ENCODE measurements at regions not wholly inside any gene's neighbourhood (a gene's known extent, or its start where the extent isn't known, plus 50 kb on each side); places are given as distances from the start of the nearest gene placed in this dataset.

GRCh38 chr6:41429506-41430504, 94.4 kb downstream of the NCR2 start:
- no peak for DNase-seq

GRCh38 chr6:41430875-41431274, 95.5 kb downstream of the NCR2 start:
- no peak for DNase-seq

GRCh38 chr6:41432280-41432679, 96.9 kb downstream of the NCR2 start:
- no peak for DNase-seq

GRCh38 chr6:41434803-41435481, 99.5 kb downstream of the NCR2 start:
- no peak for DNase-seq

GRCh38 chr6:41437604-41438003, 102.2 kb downstream of the NCR2 start:
- no peak for DNase-seq

GRCh38 chr6:41438746-41439145, 103.3 kb downstream of the NCR2 start:
- DNase-seq = no peak

- DNase-seq = no peak
Measured at GRCh38 chr6:41439524-41440418, 104.4 kb downstream of the NCR2 start.

- DNase-seq = no peak
Measured at GRCh38 chr6:41440958-41441357, 105.2 kb upstream of the FOXP4 start.

- no peak for DNase-seq
Measured at GRCh38 chr6:41441598-41442351, 104.4 kb upstream of the FOXP4 start.

- DNase-seq = no peak
Measured at GRCh38 chr6:41442352-41442672, 103.9 kb upstream of the FOXP4 start.

- DNase-seq = peak in 1 of 2 experiments; percentile 53
Measured at GRCh38 chr6:41442800-41443501, 103.2 kb upstream of the FOXP4 start.

- DNase-seq = no peak
Measured at GRCh38 chr6:41443616-41444525, 102.3 kb upstream of the FOXP4 start.

- DNase-seq = no peak
Measured at GRCh38 chr6:41445261-41445660, 100.9 kb upstream of the FOXP4 start.

- no peak for DNase-seq
Measured at GRCh38 chr6:41446132-41446531, 100.0 kb upstream of the FOXP4 start.

GRCh38 chr6:41446907-41447545, 99.2 kb upstream of the FOXP4 start:
- DNase-seq = no peak

- no peak for DNase-seq
Measured at GRCh38 chr6:41448256-41448655, 97.9 kb upstream of the FOXP4 start.

- DNase-seq = no peak
Measured at GRCh38 chr6:41449399-41450245, 96.6 kb upstream of the FOXP4 start.

GRCh38 chr6:41450581-41450980, 95.6 kb upstream of the FOXP4 start:
- DNase-seq = no peak

- DNase-seq = no peak
Measured at GRCh38 chr6:41451039-41451438, 95.1 kb upstream of the FOXP4 start.
